GM12873 (cell line): ENCODE measurements at regions not wholly inside any gene's neighbourhood (a gene's known extent, or its start where the extent isn't known, plus 50 kb on each side); places are given as distances from the start of the nearest gene placed in this dataset.

Experiments used
- CTCF ChIP-seq: IDR thresholded peaks from 2 replicates; pipeline ENCODE4 v1.5.1; 2012; ENCODE audit warnings: low read depth, mild to moderate bottlenecking, moderate library complexity, low read length, control low read depth; ENCODE audit not compliant: insufficient read depth; ENCODE audit errors: missing control alignments

DNA sequence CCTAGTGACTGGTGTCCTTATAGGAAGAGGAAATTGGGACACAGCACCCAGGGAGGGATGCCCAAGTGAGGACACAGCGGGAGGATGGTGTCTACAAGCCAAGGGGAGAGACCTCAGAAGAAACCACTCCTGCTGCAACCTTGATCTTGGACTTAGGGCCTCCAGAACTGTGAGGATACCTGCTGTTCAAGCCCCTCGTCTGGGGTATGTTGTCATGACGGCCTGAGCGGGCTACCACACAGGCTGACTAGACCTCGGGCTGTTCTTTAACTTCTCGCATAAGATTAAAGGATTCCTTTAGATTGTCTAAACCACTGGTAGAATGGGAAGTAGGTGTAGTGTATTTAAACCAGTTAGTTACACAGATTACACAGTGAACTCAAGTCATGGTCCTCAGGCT lies 138.3 kb downstream of the ASB1 start:
- no peak for TF ChIP-seq CTCF

GRCh38 chr2:238566001-238566645 lies 139.4 kb downstream of the ASB1 start:
- no peak for TF ChIP-seq CTCF

DNA sequence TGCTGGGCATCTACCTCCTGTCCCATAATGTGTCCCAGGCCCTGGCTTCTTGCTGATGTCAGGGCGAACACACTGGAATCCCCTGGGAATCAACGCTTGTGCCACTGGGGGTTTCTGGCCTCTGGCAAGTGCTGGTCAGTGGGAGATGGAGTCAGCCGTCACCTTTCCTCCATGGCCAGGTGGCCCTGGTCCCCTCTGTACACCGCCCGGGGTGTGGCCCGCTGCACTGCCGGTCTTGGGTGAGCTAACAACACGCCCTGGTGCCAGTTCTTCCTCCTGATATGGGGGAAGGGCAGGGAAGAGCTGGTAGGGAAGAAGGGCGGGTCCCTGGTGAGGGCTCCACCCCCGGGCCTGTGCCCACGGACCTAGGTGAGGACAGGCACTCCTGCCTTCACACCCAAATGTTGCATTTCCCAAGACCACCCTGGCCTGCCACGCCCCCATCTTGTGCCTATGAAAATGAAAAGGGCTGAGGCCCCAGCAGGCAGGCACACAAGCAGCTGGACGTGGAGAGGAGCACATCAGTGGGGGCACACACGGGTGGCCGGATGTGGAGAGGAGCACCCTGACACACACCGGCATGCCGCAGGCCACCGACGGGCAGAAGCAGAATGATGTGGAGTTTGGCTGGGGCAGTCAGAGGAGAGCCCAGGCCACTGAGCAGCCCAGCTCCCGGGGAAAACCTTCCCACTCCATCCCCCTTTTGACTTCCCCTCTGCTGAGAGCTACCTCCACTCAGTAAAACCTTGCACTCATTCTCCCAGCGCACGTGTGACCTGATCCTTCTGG lies 140.5 kb downstream of the ASB1 start:
- TF ChIP-seq CTCF = no peak

DNA sequence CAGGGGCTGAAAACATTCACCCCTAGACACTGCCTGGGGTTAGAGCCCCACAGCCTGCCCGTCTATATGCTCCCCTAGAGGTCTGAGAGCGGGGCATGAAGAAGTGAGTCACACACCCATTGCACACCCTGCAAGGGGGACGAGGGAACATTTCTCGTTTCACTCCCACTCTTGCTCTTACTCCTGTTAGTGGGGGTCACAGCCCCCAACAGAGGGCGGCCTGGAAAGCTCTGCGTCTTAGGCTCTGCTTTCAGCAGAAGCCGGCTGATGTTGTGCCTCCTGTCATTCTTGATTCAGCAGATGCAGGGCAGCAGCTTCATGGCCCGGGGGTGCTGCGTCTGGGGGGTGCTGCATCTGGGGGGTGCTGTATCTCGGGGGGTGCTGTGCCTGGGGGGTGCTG lies 141.3 kb downstream of the ASB1 start:
- TF ChIP-seq CTCF = no peak

- no peak for TF ChIP-seq CTCF
Measured at GRCh38 chr2:238568455-238569440, 142.0 kb downstream of the ASB1 start.

DNA sequence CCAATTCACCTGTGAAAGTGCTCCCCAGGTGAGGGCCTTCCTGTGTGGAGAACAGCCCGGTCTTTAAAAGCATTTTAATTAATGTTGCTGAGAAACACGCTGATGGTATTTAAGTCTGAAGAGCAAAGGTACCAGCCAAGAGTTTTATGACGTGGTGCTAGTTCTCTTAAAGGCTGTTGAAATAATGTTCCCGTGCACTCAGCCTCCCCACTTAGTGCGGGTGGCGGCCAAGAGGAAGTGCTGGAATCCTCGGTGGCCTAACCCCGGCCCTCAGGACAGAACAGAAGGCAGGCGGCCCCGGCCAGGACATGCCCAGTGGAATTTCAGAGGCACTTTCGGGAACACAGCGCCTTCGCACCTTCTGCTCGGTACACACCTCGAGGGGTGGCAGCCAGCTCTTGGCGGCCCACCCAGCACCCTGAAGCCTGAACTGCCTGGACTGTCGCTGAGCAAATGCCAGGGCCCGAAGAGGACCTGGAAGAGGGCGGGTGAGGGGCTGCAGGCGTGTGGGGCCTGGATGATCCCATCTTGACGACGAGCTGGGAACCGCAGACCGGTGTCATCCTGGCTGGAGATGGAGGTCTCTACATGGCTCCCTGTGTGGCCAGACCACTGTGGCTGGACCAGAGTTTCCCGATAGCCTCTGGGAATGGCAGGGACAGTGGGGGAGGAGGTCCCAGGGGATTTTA lies 142.9 kb downstream of the ASB1 start:
- no peak for TF ChIP-seq CTCF
